ENCODE measurements at regions not wholly inside any gene's neighbourhood (a gene's known extent, or its start where the extent isn't known, plus 50 kb on each side); places are given as distances from the start of the nearest gene placed in this dataset.
A peak's percentile ranks its signal among the peaks of the same experiment; 100 is the strongest.

GRCh38 chr2:18436503-18437005 lies 123.9 kb downstream of the RDH14 start:
- H3K9ac ChIP-seq (ENCODE audit: insufficient read depth, low read length), result no peak overlapping the region
- peak overlapping the region; percentile 15 for H3K4me2 ChIP-seq (ENCODE audit: extremely low read depth, insufficient read depth, low read length)

GRCh38 chr2:18435426-18436037 lies 124.9 kb downstream of the RDH14 start:
- Histone ChIP-seq H3K9ac (ENCODE audit: insufficient read depth, low read length) (no peak overlapping the region), H3K27me3 (ENCODE audit: control insufficient read depth, insufficient read depth, low read length) (no peaks in the 10 kb centered on the region), H3K4me3 (replicated peaks in 1 of 4; ENCODE audit: control extremely low read depth in 1 of 4, insufficient read depth in 1 of 4, low read depth in 3 of 4, low read length in 4 of 4) (no peak overlapping the region), H4K20me1 (ENCODE audit: control insufficient read depth, extremely low read depth, insufficient read depth, low read length) (no peaks in the 10 kb centered on the region), H3K4me1 (ENCODE audit: control insufficient read depth, extremely low read depth, insufficient read depth, low read length) (peaks cover 9% of the 10 kb centered on the region), H2AFZ (ENCODE audit: low read length) (no peak overlapping the region), H3K9me3 (ENCODE audit: control insufficient read depth, insufficient read depth, low read depth, low read length) (no peaks in the 10 kb centered on the region), H3K36me3 (ENCODE audit: control insufficient read depth, insufficient read depth, low read length) (no peaks in the 10 kb centered on the region), H3K27ac (ENCODE audit: insufficient read depth, low read length) (no peak overlapping the region), H3K4me2 (ENCODE audit: extremely low read depth, insufficient read depth, low read length) (no peak overlapping the region), H3K79me2 (ENCODE audit: control insufficient read depth, insufficient read depth, low read length) (no peaks in the 10 kb centered on the region)
- TF ChIP-seq, protein P1, sequence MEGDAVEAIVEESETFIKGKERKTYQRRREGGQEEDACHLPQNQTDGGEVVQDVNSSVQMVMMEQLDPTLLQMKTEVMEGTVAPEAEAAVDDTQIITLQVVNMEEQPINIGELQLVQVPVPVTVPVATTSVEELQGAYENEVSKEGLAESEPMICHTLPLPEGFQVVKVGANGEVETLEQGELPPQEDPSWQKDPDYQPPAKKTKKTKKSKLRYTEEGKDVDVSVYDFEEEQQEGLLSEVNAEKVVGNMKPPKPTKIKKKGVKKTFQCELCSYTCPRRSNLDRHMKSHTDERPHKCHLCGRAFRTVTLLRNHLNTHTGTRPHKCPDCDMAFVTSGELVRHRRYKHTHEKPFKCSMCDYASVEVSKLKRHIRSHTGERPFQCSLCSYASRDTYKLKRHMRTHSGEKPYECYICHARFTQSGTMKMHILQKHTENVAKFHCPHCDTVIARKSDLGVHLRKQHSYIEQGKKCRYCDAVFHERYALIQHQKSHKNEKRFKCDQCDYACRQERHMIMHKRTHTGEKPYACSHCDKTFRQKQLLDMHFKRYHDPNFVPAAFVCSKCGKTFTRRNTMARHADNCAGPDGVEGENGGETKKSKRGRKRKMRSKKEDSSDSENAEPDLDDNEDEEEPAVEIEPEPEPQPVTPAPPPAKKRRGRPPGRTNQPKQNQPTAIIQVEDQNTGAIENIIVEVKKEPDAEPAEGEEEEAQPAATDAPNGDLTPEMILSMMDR (conservative IDR thresholded peaks at IDR 0.05 in 1 of 2, IDR thresholded peaks at IDR 0.05 in 1 of 2; ENCODE audit: low read depth in 1 of 2, low read length in 2 of 2), result peak; percentile 47 to 55
- no peak for TF ChIP-seq EZH2 (IDR thresholded peaks at IDR 0.05; ENCODE audit: low read length, missing control alignments)
- peak; percentile 62 to 82 for DNase-seq (ENCODE audit: low read depth in 2 of 2)

More at GRCh38 chr2:18436503-18437005, 123.9 kb downstream of the RDH14 start:
- H3K27me3 ChIP-seq (ENCODE audit: control insufficient read depth, insufficient read depth, low read length), result no peaks in the 10 kb centered on the region
- no peaks in the 10 kb centered on the region for H3K79me2 ChIP-seq (ENCODE audit: control insufficient read depth, insufficient read depth, low read length)
- TF ChIP-seq EZH2 (IDR thresholded peaks at IDR 0.05; ENCODE audit: low read length, missing control alignments), result no peak
- TF ChIP-seq, protein P1 (conservative IDR thresholded peaks at IDR 0.05 in 1 of 2, IDR thresholded peaks at IDR 0.05 in 1 of 2; ENCODE audit: low read depth in 1 of 2, low read length in 2 of 2), result no peak
- peak in 1 of 2 donors; percentile 74 for DNase-seq (ENCODE audit: low read depth in 2 of 2)
- no peak overlapping the region for H3K4me3 ChIP-seq (replicated peaks in 1 of 4; ENCODE audit: control extremely low read depth in 1 of 4, insufficient read depth in 1 of 4, low read depth in 3 of 4, low read length in 4 of 4)
- no peaks in the 10 kb centered on the region for H3K36me3 ChIP-seq (ENCODE audit: control insufficient read depth, insufficient read depth, low read length)
- H3K27ac ChIP-seq (ENCODE audit: insufficient read depth, low read length), result no peak overlapping the region
- H3K4me1 ChIP-seq (ENCODE audit: control insufficient read depth, extremely low read depth, insufficient read depth, low read length), result peaks cover 9% of the 10 kb centered on the region
- peak overlapping the region; percentile 29 for H2AFZ ChIP-seq (ENCODE audit: low read length)
- H4K20me1 ChIP-seq (ENCODE audit: control insufficient read depth, extremely low read depth, insufficient read depth, low read length), result no peaks in the 10 kb centered on the region
- H3K9me3 ChIP-seq (ENCODE audit: control insufficient read depth, insufficient read depth, low read depth, low read length), result no peaks in the 10 kb centered on the region

DNA sequence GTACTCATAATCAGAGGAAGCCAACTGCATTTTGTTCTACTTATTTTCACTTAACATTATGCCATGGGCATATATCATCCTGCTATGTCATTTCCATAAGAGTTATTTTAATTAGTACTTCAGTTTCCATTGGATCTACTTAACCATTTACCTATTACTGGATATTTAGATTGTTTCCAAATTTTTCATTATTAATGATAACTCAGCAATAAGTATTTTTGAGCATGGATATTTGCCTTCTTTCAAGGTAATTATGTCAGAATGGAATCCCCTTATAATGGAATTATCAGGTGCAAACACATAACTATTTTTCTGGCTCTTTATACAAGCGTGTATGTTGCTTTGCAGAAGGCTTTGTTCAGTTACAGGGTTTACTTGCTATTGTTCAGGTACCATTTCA lies 126.6 kb downstream of the RDH14 start:
- H3K9me3 ChIP-seq (ENCODE audit: control insufficient read depth, insufficient read depth, low read depth, low read length), result no peaks in the 10 kb centered on the region
- no peak overlapping the region for H3K9ac ChIP-seq (ENCODE audit: insufficient read depth, low read length)

More for the DNA sequence above, 126.6 kb downstream of the RDH14 start:
- no peaks in the 10 kb centered on the region for H3K79me2 ChIP-seq (ENCODE audit: control insufficient read depth, insufficient read depth, low read length)
- no peak overlapping the region for H3K4me3 ChIP-seq (replicated peaks in 1 of 4; ENCODE audit: control extremely low read depth in 1 of 4, insufficient read depth in 1 of 4, low read depth in 3 of 4, low read length in 4 of 4)
- H3K27me3 ChIP-seq (ENCODE audit: control insufficient read depth, insufficient read depth, low read length), result no peaks in the 10 kb centered on the region
- peaks cover 6% of the 10 kb centered on the region for H3K4me1 ChIP-seq (ENCODE audit: control insufficient read depth, extremely low read depth, insufficient read depth, low read length)
- H3K36me3 ChIP-seq (ENCODE audit: control insufficient read depth, insufficient read depth, low read length), result no peaks in the 10 kb centered on the region
- H3K4me2 ChIP-seq (ENCODE audit: extremely low read depth, insufficient read depth, low read length), result no peak overlapping the region
- no peak for DNase-seq (ENCODE audit: low read depth in 2 of 2)
- H2AFZ ChIP-seq (ENCODE audit: low read length), result no peak overlapping the region
- H4K20me1 ChIP-seq (ENCODE audit: control insufficient read depth, extremely low read depth, insufficient read depth, low read length), result no peaks in the 10 kb centered on the region
- no peak overlapping the region for H3K27ac ChIP-seq (ENCODE audit: insufficient read depth, low read length)
- TF ChIP-seq, protein P1 (conservative IDR thresholded peaks at IDR 0.05 in 1 of 2, IDR thresholded peaks at IDR 0.05 in 1 of 2; ENCODE audit: low read depth in 1 of 2, low read length in 2 of 2), result no peak
- no peak for TF ChIP-seq EZH2 (IDR thresholded peaks at IDR 0.05; ENCODE audit: low read length, missing control alignments)

Measured in fibroblast of lung (primary cell).